ENCODE measurements at regions not wholly inside any gene's neighbourhood (a gene's known extent, or its start where the extent isn't known, plus 50 kb on each side); places are given as distances from the start of the nearest gene placed in this dataset.

- DNase-seq (ENCODE audit: low read depth): no peak
Observed at GRCh38 chr6:166010136-166010960, 157.3 kb downstream of the TBXT start.

GRCh38 chr6:166009385-166010031, 158.1 kb downstream of the TBXT start:
- no peak for DNase-seq (ENCODE audit: low read depth)

DNA sequence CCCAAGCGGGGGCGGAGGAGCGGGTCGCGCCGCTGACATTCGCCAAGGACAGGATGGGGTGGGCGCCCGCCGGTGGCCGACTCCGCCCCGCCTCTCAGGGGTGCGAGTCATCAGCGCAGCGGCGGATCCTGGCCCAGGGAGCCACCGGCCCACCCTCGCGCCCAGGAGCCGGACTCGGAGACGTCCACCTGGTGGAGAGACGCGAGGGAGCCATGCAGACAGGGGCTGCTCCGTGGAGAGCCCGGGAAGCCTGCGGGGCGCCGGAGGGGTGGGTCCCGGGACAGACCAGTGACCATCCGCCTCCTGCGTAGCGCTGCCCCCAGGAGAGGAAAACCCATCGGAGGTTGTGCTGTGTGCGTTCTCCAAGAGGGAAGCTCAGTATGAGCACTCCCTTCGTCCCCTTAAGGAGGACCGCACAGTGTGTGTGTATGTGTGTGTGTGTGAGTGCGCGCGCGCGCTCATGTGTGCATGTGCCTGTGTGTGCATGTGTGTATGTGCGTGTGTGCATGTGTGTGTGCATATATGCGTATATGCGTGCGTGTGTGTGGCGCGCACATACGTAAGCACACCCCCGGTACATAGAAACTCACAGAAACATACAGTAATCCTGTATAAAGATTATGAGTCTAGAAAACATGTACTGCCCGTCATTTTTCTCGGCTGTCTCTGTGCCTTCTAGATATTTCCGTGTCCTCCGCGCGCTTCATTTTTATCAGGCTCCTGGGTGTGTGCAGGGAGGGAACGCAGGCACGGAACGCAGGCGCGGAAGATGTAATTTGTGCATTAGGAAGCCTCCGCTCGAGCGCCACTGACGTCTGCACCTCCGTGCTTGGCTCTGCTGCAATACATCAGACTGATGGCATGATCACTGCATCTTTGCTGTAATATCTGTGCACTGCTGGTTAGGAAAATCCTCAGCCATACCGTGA, 158.9 kb downstream of the TBXT start:
- DNase-seq (ENCODE audit: low read depth): no peak

GRCh38 chr6:166007349-166008263, 160.0 kb downstream of the TBXT start:
- DNase-seq (ENCODE audit: low read depth): no peak

- no peak for DNase-seq (ENCODE audit: low read depth)
Observed at GRCh38 chr6:166006900-166007301, 160.8 kb downstream of the TBXT start.

- DNase-seq (ENCODE audit: low read depth): no peak
Observed at GRCh38 chr6:166005944-166006899, 161.4 kb downstream of the TBXT start.

DNA sequence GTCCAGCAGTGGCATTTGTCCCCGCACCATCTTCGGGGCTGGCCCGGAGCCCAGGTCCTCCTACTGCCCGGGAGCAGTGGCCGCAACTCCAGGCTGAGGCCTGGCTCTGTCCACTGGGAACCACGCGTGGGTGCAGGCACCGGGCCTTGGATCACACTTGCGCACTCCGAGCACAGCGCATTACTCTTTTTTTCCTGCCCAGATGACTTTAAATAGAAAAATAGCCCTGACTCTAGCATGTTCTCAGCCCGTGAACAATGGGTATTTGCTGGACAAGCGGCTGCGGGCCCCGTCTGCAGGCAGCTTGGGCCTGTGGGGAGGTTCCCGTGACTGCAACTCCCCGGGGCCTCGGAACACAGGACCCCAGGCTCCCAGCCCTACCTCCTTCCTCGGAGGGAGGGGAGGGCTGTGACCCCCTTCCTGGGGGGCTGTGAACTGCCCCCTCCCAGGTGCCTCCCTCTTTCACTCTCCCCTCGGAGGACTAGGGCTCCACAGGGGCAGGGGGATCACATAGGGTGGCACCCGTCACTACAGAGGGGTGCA, 162.2 kb downstream of the TBXT start:
- DNase-seq (ENCODE audit: low read depth): no peak

GRCh38 chr6:166004876-166005275, 162.8 kb downstream of the TBXT start:
- DNase-seq (ENCODE audit: low read depth): no peak

DNA sequence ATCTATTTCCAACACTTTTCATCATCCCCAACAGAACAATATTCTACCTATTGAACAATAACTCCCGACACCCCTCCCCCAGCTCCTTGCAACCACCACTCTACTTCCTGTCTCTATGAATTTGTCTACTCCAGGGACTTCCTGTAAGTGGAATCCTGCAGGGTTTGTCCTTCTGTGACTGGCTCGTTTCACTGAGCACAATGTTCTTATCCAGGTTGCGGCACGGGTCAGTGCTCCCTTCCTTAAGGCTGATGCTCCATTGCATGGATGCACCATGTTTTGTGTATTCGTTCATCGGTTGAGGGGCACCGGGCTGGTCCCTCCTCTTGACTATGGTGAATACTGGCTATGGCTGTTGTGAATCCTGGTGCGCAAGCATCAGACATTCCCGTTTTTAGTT, 163.2 kb downstream of the TBXT start:
- no peak for DNase-seq (ENCODE audit: low read depth)

DNA sequence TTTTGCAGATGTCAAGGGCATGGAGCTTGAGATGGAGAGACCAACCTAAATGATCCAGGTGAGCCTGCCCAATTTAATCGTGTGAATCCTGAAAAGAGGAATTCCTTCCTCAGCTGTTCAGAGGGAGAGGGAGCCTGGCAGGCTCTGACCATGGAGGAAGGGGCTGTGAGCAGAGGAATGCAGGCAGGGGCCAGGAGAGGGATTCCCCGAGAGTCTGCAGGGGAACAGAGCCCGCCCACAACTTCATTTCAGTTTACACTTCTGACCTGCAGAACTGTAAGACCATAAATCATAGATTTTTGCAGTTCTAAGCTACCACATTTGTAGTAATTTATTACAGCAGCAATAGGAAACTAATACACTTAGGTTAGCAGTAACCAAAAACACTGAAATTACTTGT, 164.1 kb downstream of the TBXT start:
- DNase-seq (ENCODE audit: low read depth): no peak

DNA sequence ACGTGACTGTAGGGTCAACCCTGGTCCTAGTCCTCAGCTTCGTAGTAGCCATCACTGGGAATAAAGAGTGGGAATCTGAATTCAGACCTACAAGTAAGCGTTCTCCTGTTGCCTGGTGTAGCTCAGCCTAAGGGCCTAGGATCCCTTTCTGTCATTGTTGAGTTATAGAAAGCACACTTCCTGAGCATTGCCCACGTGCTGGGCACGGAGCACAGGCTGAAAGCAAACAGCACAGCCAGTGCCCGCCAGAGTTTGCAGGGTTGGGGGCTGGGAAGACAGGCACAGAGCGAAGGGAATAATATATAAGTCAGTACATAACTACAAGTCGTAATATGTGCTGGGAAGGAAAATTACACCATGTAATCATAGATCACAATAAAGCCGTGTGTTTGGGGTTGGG, 166.3 kb downstream of the TBXT start:
- DNase-seq (ENCODE audit: low read depth): no peak

DNA sequence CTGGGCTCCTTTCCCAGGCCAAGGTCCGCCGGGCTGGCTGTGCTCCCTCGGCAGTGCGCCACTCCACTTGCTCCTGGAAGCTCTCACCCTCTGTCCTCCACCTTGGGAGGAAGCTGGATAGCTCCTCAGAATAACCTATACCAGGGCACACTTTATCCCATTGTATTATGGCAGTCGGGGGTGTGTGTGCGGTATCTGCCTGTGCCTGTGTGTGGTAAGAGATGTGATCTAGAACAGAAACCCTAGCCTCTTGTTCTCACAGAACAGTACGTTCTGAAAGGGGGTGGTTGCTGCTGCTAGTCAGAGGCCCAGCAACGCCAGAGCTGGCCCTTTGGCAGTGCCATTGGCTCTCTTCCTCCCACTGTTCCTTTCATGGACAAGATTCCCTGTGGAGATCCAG, 168.4 kb downstream of the TBXT start:
- no peak for DNase-seq (ENCODE audit: low read depth)

- no peak for DNase-seq (ENCODE audit: low read depth)
Observed at GRCh38 chr6:165998072-165998471, 169.6 kb downstream of the TBXT start.

DNA sequence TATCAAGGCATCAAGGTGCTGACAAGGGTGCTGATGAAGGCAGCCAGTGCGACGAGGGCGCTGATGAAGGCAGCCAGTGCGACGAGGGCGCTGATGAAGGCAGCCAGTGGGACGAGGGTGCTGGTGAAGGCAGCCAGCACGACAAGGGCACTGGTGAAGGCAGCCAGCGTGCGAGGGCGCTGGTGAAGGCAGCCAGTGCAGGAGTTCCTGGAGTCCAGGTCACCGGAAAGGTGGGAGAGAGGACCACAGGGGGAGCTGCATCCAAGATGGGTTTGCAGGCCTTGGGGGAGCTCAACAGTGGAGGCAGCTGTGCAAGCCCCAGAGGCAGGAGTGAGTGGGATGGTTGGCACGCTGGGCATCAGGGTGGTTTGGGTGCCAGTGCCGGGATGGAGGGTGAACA, 176.3 kb downstream of the TBXT start:
- no peak for DNase-seq (ENCODE audit: low read depth)

DNA sequence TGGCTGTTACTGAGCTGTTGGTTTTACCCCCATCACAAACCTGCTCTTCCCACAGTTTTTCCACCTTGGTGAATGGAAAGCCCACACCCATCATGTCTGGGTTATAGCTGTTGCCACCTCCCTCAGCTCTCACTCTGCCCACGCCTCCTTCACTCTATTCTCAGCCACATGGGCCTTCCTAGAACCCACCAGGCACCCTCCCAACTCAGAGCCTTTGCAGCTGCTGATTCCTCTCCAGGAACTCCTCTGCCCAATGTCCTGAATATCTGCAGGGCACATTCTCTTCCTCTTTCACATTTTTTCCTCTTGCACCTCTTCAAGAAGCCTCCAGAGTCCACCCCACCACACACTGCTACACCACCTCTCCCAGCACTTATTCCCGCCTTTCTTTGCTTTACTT, 177.4 kb downstream of the TBXT start:
- no peak for DNase-seq (ENCODE audit: low read depth)

DNA sequence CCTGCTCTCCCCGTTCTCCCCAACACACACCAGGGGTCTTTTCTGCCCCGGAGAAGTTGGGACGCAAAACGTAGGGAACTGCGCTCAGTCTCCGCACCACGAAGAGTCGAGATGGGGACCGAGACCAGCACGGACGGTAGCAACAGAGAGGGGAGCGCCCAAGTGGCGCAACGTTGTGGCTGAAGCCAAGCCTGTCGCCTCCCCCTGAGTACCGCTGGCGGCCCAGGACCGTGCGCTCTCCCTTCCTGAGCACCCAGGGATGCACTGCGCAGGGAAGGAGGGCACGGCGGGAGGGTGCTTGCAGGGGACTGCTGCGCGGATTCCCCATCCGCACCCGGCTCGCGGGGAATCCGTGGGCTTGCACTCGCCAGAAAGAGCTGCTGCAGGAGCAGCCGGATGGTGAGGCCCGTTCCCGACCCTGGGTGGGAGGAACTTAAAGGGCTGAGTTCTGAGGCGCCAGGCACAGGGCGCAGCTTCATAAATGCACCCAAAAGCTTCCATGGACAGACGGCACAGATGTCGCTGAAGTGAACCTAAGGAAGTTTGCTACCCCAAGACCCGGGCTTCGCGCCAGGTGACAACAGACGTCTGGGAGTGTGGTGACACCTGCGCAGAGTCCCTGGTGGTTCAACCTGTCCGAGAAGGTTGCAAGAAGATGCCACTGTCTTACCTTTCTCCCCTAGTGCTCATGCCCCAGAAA, 178.7 kb downstream of the TBXT start:
- DNase-seq (ENCODE audit: low read depth): no peak

GRCh38 chr6:165988302-165988756, 179.3 kb downstream of the TBXT start:
- DNase-seq (ENCODE audit: low read depth): no peak

DNA sequence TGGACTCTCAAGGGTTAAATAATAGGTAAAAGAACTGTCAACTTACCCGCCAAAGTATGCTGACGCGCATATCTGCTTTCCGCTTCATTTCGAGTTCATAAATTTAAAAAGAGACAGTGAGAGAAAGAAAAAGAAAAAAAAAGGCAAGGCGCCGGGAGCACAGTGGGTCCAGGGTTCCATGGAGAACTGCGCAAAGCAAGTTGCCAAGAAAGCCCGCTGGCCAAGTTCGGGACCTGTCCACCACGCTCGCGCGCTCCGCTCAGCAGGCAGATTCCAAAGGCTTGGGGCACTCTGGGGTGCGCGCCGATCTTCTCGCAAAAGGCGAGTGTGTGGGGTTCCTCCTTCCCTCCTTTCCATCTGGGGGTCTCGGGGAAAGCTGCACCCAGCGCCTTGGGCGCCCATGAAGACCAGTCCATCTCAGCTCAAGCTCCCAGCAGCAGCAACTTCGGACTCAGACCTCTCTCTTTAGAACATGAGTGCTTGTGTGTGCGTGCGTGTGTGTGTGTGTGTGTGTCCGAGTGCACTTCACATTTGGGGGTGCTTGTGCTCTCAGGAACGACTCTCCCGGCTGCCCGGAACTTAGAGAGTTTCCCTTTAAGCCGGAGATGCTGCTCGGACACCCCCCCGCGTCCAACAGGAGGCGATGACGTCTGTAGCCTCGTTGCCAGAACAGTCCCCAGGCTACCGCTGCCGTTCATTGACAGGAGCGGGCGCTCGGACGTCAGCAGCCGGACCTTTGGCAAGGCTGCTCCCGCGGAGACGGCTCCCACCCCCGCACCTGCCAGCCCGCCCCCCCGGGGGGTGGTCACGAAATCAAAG, 180.0 kb downstream of the TBXT start:
- no peak for DNase-seq (ENCODE audit: low read depth)

Measured in activated gamma-delta T cell treated with anti-CD3 and anti-CD28 coated beads, Interleukin-2, amount 50 U/mL, for 16 hours (primary cell).